ENCODE measurements at regions not wholly inside any gene's neighbourhood (a gene's known extent, or its start where the extent isn't known, plus 50 kb on each side); places are given as distances from the start of the nearest gene placed in this dataset.

DNA sequence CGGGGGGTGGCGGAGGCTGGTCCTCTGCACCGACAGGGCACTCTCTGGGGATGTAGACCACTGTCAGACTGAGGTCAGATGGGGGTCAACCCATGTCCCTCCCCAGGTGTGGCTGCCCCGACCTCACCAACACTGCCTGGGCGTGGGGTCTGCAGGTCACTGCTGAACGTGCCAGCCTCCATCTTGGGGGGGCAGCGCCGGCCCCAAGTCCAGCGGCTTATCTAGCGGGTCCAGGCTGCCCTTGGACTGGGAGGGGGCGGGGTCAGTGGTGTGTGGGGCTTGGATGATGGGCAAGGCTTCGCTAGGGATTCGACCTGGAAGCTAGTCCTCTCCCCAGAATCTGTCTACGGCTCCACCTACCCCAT, 178.2 kb downstream of the IGLL1 start:
- TF ChIP-seq, protein P1, sequence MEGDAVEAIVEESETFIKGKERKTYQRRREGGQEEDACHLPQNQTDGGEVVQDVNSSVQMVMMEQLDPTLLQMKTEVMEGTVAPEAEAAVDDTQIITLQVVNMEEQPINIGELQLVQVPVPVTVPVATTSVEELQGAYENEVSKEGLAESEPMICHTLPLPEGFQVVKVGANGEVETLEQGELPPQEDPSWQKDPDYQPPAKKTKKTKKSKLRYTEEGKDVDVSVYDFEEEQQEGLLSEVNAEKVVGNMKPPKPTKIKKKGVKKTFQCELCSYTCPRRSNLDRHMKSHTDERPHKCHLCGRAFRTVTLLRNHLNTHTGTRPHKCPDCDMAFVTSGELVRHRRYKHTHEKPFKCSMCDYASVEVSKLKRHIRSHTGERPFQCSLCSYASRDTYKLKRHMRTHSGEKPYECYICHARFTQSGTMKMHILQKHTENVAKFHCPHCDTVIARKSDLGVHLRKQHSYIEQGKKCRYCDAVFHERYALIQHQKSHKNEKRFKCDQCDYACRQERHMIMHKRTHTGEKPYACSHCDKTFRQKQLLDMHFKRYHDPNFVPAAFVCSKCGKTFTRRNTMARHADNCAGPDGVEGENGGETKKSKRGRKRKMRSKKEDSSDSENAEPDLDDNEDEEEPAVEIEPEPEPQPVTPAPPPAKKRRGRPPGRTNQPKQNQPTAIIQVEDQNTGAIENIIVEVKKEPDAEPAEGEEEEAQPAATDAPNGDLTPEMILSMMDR (IDR thresholded peaks at IDR 0.05; ENCODE audit: insufficient read depth, low read length, poor library complexity, severe bottlenecking), result no peak
- no peak for TF ChIP-seq EZH2phosphoT487 (conservative IDR thresholded peaks at IDR 0.05; ENCODE audit: low read length)
